Esophagus squamous epithelium (tissue), 4 donors: ENCODE measurements at regions not wholly inside any gene's neighbourhood (a gene's known extent, or its start where the extent isn't known, plus 50 kb on each side); places are given as distances from the start of the nearest gene placed in this dataset.

Experiments used
- CTCF ChIP-seq, 6 experiments: fragments of 450-650 bp in 4 of 6; fragments of 200-600 bp in 2 of 6; sonication (generic) in 2 of 6; IDR thresholded peaks; one replicate each; pipeline ENCODE4 v1.5.1; 2016 to 2019; ENCODE audit warnings: antibody characterized with exemption in 6 of 6, mild to moderate bottlenecking in 4 of 6, moderate library complexity in 4 of 6
- POLR2A ChIP-seq, 4 donors: fragments of 450-650 bp; IDR thresholded peaks; one replicate each; pipeline ENCODE4 v1.6.1; 2017; ENCODE audit warnings: antibody characterized with exemption in 4 of 4, mild to moderate bottlenecking in 4 of 4, moderate library complexity in 3 of 4

GRCh38 chr11:70944141-70944540, 308.2 kb downstream of the SHANK2 start:
- no peak for TF ChIP-seq CTCF (IDR thresholded peaks at IDR 0.05)
- TF ChIP-seq POLR2A (IDR thresholded peaks at IDR 0.05) = no peak
